ENCODE measurements at regions not wholly inside any gene's neighbourhood (a gene's known extent, or its start where the extent isn't known, plus 50 kb on each side); places are given as distances from the start of the nearest gene placed in this dataset.

GRCh38 chr16:86971251-86971650 is 345.9 kb downstream of the C16orf95 start:
- no peak for DNase-seq (ENCODE audit: low read depth, low spot score)

GRCh38 chr16:86974120-86974519 is 343.1 kb downstream of the C16orf95 start:
- DNase-seq (ENCODE audit: low read depth, low spot score): no peak

GRCh38 chr16:86975445-86975844 is 341.7 kb downstream of the C16orf95 start:
- peak; percentile 85 for DNase-seq (ENCODE audit: low read depth, low spot score)

GRCh38 chr16:86977076-86977676 is 340.0 kb downstream of the C16orf95 start:
- no peak for DNase-seq (ENCODE audit: low read depth, low spot score)

- DNase-seq (ENCODE audit: low read depth, low spot score): no peak
These were observed 338.7 kb downstream of the C16orf95 start for GRCh38 chr16:86978445-86979030.

- DNase-seq (ENCODE audit: low read depth, low spot score): no peak
These were observed 338.1 kb downstream of the C16orf95 start for GRCh38 chr16:86979061-86979460.

GRCh38 chr16:86979984-86980553 is 337.1 kb downstream of the C16orf95 start:
- DNase-seq (ENCODE audit: low read depth, low spot score): no peak

- no peak for DNase-seq (ENCODE audit: low read depth, low spot score)
These were observed 336.5 kb downstream of the C16orf95 start for GRCh38 chr16:86980644-86981043.

- no peak for DNase-seq (ENCODE audit: low read depth, low spot score)
These were observed 334.9 kb downstream of the C16orf95 start for GRCh38 chr16:86982347-86982596.

- no peak for DNase-seq (ENCODE audit: low read depth, low spot score)
These were observed 334.3 kb downstream of the C16orf95 start for GRCh38 chr16:86982912-86983311.

GRCh38 chr16:86983621-86984020 is 333.6 kb downstream of the C16orf95 start:
- DNase-seq (ENCODE audit: low read depth, low spot score): no peak

GRCh38 chr16:86984343-86984742 is 332.8 kb downstream of the C16orf95 start:
- DNase-seq (ENCODE audit: low read depth, low spot score): no peak

- DNase-seq (ENCODE audit: low read depth, low spot score): no peak
These were observed 332.1 kb downstream of the C16orf95 start for GRCh38 chr16:86984991-86985647.

- DNase-seq (ENCODE audit: low read depth, low spot score): no peak
These were observed 331.6 kb downstream of the C16orf95 start for GRCh38 chr16:86985648-86986015.

GRCh38 chr16:86986136-86986535 is 331.1 kb downstream of the C16orf95 start:
- no peak for DNase-seq (ENCODE audit: low read depth, low spot score)

GRCh38 chr16:86986809-86987487 is 330.2 kb downstream of the C16orf95 start:
- DNase-seq (ENCODE audit: low read depth, low spot score): no peak

GRCh38 chr16:86987746-86988670 is 329.2 kb downstream of the C16orf95 start:
- no peak for DNase-seq (ENCODE audit: low read depth, low spot score)

- no peak for DNase-seq (ENCODE audit: low read depth, low spot score)
These were observed 328.1 kb downstream of the C16orf95 start for GRCh38 chr16:86988920-86989696.

- DNase-seq (ENCODE audit: low read depth, low spot score): no peak
These were observed 326.7 kb downstream of the C16orf95 start for GRCh38 chr16:86990451-86990850.

- no peak for DNase-seq (ENCODE audit: low read depth, low spot score)
These were observed 325.5 kb downstream of the C16orf95 start for GRCh38 chr16:86991679-86992078.

- no peak for DNase-seq (ENCODE audit: low read depth, low spot score)
These were observed 324.6 kb downstream of the C16orf95 start for GRCh38 chr16:86992587-86992986.
